NOMO-1 treated with DMSO at 0.1 percent for 48 hours (cell line): ENCODE measurements at regions not wholly inside any gene's neighbourhood (a gene's known extent, or its start where the extent isn't known, plus 50 kb on each side); places are given as distances from the start of the nearest gene placed in this dataset.
"Not testable (repeated sequence)": the region's sequence is repeated elsewhere in the genome, so short reads cannot be mapped to it uniquely, and the experiment has no call there.

Experiments
- DNase-seq: peaks from one replicate; lab custom pipeline; 2025; ENCODE audit not compliant: unreplicated experiment; lab: John Stamatoyannopoulos, UW

DNA sequence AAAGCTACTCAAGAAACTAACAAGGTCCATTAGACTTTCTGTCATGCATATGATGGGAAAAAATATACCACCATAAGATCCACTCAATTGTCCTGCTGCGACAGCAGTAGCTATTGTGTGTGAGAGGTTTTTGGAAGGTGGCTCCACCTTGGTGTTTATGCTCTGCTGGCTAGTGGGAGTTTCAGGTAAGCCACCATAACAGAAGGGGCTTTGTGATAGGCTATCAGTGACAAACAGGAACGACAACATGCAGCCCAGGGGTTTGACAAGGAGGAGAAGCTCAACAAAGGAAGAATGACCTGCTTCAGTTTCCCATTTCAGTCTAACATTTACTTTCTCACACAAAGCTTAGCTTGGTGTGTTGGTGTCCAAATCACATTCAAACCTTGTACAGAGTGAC lies 182.6 kb downstream of the ATOH1 start:
- DNase-seq, result no peak

DNA sequence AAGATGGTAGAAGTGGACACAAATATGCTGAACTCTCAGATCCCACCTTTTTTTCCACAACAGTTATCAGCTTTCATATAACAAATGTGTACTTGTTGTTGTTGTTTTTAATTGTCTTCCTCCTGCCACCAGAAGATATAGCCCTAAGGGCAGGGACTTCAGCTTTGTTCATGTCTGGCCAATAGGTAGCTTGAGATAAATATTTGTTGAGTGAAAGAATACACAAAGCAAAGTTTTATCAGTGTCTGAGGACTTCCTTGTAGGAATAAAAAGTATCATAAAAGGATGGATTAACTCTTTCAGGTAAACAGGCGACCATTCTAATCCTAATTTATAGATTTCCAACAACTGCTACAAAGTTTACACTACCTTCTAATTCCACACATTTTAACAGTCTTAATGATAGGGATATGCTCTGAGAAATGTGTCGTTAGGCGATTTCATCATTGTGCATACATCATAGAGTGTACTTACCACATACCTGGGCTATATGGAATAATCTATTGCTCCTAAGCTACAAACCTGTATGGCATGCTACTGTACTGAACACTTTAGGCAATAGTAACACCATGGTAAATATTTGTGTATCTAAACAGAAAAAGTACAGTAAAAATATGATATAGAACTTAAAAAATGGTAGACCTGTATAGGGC lies 186.1 kb downstream of the ATOH1 start:
- DNase-seq, result no peak

DNA sequence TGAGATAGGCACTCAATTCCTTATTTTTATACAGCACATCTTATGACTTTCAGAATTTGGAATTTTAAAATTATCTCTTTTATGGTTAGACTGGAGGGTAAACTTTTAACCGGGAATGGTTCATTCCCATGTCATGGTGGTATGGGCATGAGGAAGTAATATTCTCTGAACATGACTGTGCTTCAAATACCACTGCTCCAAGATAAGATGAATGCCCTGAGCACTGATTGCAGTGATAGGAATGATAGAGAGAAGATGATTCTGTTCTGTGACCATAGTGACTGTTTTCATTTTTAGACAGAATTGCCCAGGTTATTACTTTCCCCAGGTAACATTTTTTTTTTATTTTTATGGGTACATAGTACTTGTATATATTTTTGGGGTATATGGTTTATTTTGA lies 187.4 kb downstream of the ATOH1 start:
- no peak for DNase-seq

DNA sequence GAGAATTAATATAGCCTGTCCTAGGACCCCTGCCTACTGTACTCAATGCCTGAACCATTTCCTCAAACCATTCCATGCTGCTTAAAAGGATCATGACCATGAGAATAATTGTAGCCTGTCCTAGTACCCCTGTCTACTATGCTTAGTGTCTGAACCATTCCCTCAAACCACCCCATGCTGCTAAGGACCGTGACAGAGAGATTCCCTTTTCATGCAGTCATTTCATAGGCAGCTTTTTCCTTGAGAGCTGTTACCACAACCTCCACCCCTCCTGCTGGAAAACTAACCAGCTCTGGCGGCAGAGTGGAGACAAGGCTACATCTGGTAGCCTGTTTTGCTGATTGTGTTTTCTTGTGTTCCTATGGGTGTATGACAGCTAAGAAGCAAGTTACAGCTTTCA lies 174.9 kb upstream of the SMARCAD1 start:
- no peak for DNase-seq

DNA sequence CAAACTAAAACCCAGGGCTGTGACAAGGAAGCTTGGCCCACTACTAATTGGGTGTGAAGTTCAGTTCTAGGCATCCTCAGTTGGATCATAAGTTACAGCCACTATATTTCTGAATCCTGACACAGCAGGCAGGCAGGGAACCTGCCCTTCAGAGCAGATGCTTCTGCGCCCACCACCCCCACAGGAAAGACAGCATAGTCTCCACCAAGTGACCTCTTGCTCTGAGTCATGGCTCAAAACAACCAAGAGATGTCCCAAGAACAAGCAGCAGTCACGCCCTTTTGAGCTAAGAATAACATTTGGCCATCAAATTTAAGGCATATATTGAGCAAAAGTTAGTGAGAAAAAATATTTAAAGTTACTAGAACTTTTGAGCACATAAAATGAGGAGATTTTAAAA lies 170.7 kb upstream of the SMARCAD1 start:
- no peak for DNase-seq

DNA sequence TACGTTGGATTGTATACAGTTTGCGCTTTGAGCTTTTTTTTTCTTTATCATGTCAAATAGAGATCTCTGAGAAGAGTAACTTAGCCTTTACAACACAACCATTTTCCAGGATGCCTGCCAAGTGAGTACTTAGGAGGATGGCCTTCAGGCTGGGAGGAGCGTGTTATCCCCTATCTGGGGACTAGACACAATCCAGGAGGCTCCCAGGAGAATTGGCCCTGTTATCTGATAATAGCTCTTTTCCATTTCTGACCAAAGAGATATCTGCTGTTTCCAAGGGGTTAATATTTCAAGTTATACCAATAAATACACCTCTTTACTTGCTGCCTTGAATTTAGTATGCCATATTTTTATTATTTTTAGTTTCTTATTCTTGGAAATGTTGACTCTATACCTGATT lies 169.5 kb upstream of the SMARCAD1 start:
- no peak for DNase-seq

DNA sequence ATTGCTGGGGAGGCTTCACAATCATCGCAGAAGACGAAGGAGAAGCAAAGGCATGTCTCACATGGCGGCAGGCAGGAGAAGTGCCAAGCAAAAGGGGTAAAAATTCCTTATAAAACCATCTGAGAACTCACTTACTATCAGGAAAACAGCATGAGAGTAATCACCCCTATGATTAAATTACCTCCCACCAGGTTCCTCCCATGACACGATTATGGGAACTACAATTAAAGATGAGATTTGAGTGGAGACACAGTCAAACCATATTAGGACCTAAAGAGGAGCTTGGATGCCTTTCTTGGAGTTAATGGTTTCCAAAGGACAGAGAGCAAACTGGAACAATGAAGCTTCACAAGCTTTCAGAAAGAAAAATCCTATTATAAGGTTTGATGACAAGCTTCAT lies 168.4 kb upstream of the SMARCAD1 start:
- DNase-seq, result no peak

DNA sequence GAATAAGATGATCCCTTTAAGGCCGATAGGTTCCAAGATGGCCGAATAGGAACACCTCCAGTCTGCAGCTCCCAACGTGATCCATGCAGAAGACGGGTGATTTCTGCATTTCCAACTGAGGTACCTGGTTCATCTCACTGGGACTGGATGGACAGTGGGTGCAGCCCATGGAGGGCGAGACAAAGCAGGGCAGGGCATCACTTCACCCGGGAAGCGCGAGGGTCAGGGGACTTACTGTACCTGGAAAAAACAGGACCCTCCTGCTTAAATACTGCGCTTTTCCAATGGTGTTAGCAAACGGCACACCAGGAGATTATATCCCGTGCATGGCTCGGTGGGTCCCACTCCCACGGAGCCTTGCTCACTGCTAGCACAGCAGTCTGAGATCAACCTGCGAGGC lies 163.2 kb upstream of the SMARCAD1 start:
- DNase-seq, result not testable (repeated sequence)

DNA sequence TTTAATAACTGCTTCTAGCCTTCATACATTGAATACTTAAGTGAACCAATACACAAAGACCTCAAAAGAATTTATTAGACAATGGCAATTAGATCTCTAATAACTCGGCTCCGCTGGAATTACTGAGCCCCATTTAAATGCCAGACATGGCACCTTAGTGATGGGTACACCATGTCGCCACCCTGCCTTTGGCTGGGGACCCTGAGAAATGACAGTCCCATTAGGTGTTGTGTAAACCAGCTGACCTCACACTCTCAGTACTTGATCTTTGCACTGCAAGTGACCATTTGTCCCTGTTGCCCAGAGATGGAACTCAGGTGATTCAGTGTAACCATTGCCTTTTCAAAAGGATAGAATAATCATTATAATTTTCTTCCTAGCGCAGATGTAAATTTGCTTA lies 144.6 kb upstream of the SMARCAD1 start:
- DNase-seq, result no peak

DNA sequence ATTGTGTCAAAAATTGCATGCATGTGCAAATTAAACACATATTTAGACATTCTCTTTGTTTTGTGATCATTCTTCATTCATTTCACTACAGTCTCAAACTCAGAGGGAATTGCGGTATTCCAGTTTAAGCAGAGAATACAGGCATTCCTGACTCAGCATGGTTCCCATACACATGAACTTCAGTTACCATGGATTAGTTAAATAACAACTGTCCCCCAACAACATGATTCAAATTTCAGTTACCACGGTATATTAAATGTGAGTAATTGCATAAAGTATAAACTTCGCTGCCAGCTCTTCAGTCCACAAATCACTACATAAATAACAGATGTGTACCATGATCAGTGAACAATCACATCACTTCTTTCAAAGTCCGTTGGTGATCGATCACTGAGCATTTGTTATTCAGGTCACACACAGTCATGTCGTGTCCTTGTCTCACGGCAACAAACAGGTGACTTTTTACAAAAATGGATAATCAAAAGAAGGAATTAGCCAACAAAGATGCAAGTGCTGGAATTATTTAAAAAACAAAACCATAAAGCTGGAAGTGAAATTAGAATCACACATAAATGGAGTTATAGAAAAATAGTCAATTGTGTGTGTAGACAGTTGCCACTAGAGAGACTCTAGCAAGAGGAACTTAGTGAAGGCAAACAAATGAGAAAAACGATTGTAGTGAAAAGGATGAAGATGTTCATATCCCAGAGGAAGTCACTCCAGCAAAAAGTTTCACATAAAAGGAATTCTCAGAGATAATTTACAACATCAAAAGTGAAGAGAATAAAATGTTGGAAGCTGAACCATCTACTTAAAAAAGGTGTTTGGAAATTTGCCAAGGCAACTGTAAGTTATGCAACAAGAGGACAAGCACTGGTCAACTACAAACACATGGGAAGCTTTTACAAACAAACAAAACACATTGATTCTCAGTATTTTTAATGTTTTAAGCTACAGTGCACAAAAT lies 138.6 kb upstream of the SMARCAD1 start:
- DNase-seq, result no peak

DNA sequence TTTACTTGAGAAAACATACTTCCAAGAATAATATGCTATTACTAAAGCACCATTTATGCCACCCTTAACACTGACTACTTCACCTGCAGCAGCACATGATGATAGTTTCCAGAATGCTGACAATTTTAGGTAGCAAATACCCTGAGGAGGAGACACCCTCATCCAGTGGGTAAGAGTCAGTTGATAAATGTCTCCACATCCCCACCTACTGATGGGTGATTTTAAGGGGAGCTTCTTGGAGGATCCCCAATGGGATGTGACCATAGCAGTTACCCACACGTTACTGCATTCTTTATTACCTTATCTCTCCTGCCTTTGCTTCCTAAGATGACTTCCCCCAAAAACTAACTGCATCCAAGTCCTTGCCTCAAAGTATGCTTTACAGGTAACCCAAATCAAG lies 131.2 kb upstream of the SMARCAD1 start:
- DNase-seq, result no peak

DNA sequence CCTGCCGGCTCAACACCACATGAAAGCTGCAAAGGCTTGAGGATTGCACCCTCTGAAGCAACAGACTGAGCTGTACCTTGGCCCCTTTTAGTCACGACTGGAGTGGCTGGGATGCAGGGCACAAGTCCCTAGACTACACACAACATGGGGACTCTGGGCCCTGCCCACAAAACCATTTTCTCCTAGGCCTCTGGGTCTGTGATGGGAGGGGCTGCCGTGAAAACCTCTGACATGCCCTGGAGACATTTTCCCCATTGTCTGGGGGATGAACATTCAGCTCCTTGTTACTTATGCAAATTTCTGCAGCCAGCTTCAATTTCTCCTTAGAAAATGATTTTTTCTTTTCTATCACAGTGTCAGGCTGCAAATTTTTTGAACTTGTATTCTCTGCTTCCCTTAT lies 123.5 kb upstream of the SMARCAD1 start:
- DNase-seq, result no peak

DNA sequence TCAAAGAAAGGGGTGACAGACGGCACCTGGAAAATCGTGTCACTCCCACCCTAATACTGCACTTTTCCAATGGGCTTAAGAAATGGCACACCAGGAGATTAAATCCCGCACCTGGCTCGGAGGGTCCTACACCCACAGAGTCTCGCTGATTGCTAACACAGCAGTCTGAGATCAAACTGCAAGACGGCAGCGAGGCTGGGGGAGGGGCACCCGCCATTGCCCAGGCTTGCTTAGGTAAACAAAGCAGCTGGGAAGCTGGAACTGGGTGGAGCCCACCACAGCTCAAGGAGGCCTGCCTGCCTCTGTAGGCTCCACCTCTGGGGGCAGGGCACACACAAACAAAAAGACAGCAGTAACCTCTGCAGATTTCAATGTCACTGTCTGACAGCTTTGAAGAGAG lies 108.5 kb upstream of the SMARCAD1 start:
- not testable (repeated sequence) for DNase-seq

DNA sequence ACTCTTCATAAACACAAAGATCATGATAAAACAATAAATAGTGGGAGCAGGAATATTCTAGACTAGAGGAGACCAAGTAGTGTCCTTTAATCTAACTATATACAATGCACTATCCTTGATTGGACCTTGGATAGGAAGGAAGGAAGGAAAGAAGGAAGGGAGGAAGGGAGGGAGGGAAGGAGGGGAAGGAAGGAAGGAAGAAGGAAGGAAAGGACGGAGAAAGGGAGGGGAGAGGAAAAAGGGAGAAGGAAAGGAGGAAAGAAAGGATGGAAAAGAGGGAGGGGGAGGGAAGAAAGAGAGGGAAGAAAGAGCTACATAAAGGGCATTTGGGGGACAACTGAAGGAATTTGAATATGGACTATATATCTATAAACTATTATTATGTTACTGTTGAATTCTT lies 95.0 kb upstream of the SMARCAD1 start:
- DNase-seq, result no peak

DNA sequence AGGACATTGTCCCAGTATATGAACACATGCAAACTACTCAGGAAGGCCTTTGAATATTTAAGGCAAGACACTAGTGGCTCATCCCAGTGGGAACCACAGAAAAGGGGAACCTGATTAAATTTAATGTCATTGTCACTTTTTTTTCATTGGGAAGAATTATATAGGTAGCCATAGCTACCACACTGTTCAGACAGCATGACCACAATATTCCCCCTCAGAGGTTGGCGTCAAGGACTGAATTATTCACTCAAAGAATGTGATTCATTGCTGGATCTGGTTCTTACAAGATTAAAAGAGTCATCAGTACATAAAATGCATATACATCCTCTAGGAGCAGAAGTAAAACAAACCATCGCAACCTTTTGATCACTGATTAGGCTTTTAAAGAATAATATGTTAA lies 92.0 kb upstream of the SMARCAD1 start:
- no peak for DNase-seq

DNA sequence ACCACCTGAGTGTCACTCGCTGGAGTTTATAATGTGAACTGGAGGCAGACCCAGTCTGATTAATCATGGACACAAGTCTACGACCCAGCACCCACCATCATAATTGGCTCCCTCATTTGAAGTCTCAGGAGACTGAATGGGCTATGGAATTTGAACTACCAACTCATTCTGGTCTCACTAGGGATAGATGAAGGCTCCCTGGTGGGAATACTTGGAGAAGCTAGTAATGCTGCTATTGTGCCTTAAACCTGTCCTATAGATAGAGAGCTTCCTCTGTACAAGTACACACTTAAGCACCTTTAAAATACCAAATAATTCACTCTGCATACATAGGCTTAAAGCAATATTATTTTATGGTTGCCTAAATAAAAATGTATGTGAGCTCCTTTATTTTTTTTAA lies 90.8 kb upstream of the SMARCAD1 start:
- no peak for DNase-seq

DNA sequence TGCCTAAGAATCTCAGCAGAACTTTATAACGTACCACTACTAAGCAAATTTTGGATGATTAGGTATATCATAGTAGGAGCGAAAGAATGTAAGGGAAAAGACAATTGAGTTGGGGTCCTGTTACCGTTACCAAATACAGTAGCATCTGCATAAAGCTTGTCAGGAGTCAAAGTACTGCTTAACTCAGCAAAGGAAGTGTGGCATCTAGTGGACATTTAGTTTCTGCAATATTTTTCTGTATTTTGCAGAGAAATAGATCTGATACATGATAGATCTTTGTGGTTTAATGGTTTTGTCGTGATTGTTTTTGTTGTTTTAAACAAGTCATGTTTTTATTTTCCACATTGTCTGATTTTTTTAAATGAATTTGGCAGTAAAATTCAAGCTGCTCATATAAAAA lies 81.0 kb upstream of the SMARCAD1 start:
- DNase-seq, result no peak

DNA sequence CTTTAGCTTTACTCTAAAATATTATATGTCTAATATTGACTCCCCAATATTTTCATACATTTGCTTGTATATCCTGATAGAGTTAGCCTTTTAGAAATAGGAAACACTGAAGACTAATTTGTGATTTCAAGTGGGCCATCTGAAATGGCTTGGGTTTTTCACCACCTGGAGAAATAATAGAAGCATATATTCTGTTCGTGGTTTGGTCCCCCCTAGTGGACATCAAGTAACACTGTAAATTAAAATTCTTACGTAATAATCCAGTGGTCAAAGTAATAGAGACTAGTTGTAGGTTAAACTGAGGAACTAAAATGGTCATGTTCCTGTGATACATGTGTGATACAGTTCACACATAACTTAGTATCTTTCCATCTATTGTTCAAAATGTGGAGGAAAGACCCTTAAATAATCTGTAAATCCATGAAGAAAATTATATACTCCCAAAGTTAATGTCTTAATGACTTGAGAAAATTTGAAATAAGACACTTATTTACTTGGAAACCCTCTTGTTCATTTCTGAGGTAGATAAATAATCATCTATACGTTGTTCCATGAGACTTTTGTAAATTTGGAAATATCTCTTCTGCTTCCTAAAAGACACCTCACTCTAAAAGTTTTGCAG lies 79.8 kb upstream of the SMARCAD1 start:
- DNase-seq, result peak; percentile 5

DNA sequence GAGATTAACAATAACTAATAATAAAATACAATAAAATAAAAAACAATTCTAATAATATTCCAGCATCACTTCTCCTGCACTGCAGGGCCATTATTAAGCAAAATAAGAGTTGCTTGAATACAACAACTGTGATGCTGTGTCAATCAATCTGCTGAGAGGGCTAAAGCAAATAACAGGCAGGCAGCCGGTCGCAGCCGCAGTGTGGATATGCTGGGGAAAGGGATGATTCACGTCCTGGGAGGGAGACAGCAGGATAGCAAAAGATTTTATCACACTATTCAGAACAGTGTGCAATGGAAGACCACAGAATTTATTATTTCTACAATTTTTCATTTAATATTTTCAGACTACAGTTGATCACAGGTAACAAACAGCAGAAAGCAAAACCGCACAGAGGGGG lies 76.5 kb upstream of the SMARCAD1 start:
- DNase-seq, result no peak

DNA sequence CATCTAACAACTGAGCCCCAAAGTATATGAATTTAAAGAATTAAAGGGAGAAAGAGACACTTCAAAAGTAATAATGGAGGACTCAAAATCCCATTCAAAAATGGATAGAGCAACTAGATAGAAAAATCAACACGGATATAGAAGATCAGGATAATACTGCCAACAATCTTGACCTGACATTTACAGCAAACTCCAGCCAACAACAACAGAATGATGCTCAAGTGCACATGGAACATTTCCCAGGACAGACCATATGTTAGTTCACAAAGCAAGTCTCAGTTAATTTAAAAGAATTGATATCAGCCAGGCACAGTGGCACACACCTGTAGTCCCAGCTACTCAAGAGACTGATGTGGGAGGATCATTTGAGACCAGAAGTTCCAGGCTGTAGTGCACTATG lies 72.0 kb upstream of the SMARCAD1 start:
- DNase-seq, result no peak

DNA sequence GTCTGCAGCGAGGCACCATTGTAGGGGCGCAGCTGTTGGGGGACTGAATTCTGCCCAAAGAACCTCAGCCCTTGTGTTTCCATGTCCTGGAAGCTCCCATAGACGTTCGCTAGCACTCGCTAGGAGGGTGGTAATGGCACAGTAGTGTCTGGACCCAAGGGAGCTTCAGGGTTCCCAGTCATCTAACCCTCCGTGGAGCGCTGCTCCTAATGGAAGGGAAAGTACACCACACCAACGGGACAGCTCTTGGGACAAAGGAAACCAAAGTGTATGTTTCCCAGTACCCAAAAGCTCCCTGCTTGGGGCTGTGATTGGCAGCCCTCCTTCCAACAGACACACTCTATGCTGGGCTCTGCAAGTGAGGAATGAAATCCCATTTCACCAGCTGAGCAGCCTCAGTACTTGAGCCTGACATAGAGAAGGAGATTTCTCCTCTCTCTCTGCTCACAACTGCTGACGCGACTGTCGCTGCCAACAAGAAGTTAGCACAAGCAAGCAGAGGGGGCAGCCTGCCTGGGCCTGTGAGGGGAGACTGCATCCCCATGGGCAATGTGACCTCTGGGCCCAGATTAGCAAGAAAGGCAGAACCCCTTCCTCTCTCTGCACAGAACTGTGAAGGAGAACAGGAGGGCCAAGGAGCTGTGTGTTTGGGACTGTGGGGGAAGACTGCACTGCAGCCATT lies 67.6 kb upstream of the SMARCAD1 start:
- DNase-seq, result no peak

DNA sequence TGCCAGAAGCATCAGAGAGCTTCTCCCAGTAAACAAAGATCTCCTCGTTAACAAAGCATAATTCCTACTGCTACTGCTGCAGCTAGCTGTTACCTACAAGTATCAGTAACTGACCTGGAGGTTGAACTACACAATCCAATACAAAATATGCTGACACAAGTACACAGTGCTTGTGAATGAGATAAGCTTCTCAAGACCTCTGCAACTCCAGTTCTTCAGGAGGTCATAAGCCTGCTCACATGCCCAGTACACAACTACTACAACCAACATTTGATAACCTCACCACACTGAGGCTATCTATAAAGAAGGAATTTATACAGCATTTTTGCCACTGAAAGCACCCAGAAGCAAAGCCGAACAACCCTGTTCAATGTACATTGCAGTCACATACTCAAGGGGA lies 66.7 kb upstream of the SMARCAD1 start:
- no peak for DNase-seq
